Astrocyte of the spinal cord (primary cell): ENCODE measurements at regions not wholly inside any gene's neighbourhood (a gene's known extent, or its start where the extent isn't known, plus 50 kb on each side); places are given as distances from the start of the nearest gene placed in this dataset.

Experiments
- DNase-seq: peaks from one replicate; pipeline ENCODE4 v3.0.0; 2011; ENCODE audit warnings: low read depth, low spot score
- H3K4me3 ChIP-seq: 2 replicates; pipeline ENCODE4 v1.5.1; 2011; ENCODE audit warnings: low read depth, mild to moderate bottlenecking, low read length, moderate library complexity
- CTCF ChIP-seq: IDR thresholded peaks from 2 replicates; pipeline ENCODE4 v1.5.1; 2012; ENCODE audit warnings: low read depth, mild to moderate bottlenecking, low read length, inconsistent platforms
- in situ Hi-C: cut with HindIII; loops from 2 replicates; pipeline ENCODE4 v1.10.0; 2017; ENCODE audit warnings: low sequenced_read_pairs

GRCh38 chr10:129031844-129032150 is 435.2 kb upstream of the MGMT start:
- TF ChIP-seq CTCF = no peak
- no peak for DNase-seq
- H3K4me3 ChIP-seq = no peak overlapping the region
- in situ Hi-C loops = no loop called here

GRCh38 chr10:129032372-129033313 is 434.4 kb upstream of the MGMT start:
- no peak overlapping the region for H3K4me3 ChIP-seq
- DNase-seq = no peak
- in situ Hi-C loops = no loop called here
- no peak for TF ChIP-seq CTCF

GRCh38 chr10:129033340-129033739 is 433.7 kb upstream of the MGMT start:
- H3K4me3 ChIP-seq = no peak overlapping the region
- TF ChIP-seq CTCF = no peak
- in situ Hi-C loops = no loop called here
- no peak for DNase-seq

GRCh38 chr10:129033790-129034272 is 433.2 kb upstream of the MGMT start:
- DNase-seq = no peak
- TF ChIP-seq CTCF = no peak
- in situ Hi-C loops = no loop called here
- H3K4me3 ChIP-seq = no peak overlapping the region

- H3K4me3 ChIP-seq = no peak overlapping the region
Observed at GRCh38 chr10:129035052-129035827, 431.8 kb upstream of the MGMT start.

GRCh38 chr10:129038522-129038921 is 428.5 kb upstream of the MGMT start:
- no peak overlapping the region for H3K4me3 ChIP-seq
- no peak for DNase-seq
- no peak for TF ChIP-seq CTCF
- in situ Hi-C loops = no loop called here

More at GRCh38 chr10:129035052-129035827, 431.8 kb upstream of the MGMT start:
- in situ Hi-C loops = no loop called here
- DNase-seq = no peak
- TF ChIP-seq CTCF = no peak
